Right lobe of liver (tissue), 4 donors: ENCODE measurements at regions not wholly inside any gene's neighbourhood (a gene's known extent, or its start where the extent isn't known, plus 50 kb on each side); places are given as distances from the start of the nearest gene placed in this dataset.

ENCODE experiments used
- CTCF ChIP-seq, 4 donors: fragments of 200-600 bp in 3 of 4; fragments of 450-650 bp in 1 of 4; IDR thresholded peaks; one replicate each; pipeline versions ENCODE4 v1.5.1 to v1.8.0; 2016 to 2022; ENCODE audit warnings: antibody characterized with exemption in 4 of 4, mild to moderate bottlenecking in 2 of 4
- POLR2A ChIP-seq: fragments of 450-650 bp; IDR thresholded peaks from one replicate; pipeline ENCODE4 v1.6.1; 2017; ENCODE audit warnings: antibody characterized with exemption, mild to moderate bottlenecking
- donor health status: DM: no; HTN: no; CAD: no.
- donor health status: DM: no; HTN: no; CAD: no.
- donor health status: DM: no; HTN: yes; CAD: no.

- TF ChIP-seq CTCF (IDR thresholded peaks at IDR 0.05) (no peak), POLR2A (no peak)
Measured at GRCh38 chr5:143592648-143593047, 189.2 kb upstream of the NR3C1 start.
